Left cardiac atrium (tissue), 4 donors: ENCODE measurements at regions not wholly inside any gene's neighbourhood (a gene's known extent, or its start where the extent isn't known, plus 50 kb on each side); places are given as distances from the start of the nearest gene placed in this dataset.
A peak's percentile ranks its signal among the peaks of the same experiment; 100 is the strongest.

ENCODE experiments used
- ATAC-seq, 2 donors: fragments of 200-7000 bp; cut with Tn5 transposase; one replicate each; pipeline ENCODE4 v1.9.1; 2020; ENCODE audit warnings: mild to moderate bottlenecking in 2 of 2, moderate library complexity in 2 of 2
- DNase-seq: peaks from one replicate; pipeline ENCODE4 v3.0.0-alpha.2; 2020
- intact Hi-C, 2 donors: fragments of 100-400 bp; cut with DNase I; formaldehyde crosslinking; loops; one replicate each; pipeline versions ENCODE4 v1.14.1 to v1.15.1; 2022 to 2023
- donor health status: DM: no; HTN: yes; CAD: no.
- donor health status: DM: no; HTN: yes; CAD: no; lungs with severe emphysema.
- donor health status: DM: yes; HTN: yes; CAD: no.
- donor health status: Dilated cardiomyopathy.

DNA sequence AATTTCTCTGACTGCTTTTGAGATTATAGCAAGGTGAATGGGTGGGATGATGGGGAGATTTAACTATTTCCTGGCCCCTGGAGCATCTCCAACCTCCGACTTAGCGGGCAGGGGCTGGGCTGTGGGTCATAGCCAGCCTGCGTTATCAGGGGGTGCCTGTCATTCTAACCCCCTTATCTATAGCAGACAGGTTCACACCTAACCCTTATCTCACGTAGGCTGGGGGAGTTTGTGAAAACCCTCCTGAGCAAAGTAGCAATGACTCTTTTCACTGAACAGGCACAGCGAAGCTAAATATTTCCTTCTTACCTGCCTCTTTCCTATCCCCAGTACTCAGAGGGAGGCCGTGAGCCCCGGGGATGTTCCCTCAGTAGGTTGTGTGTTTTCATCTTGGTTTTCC, 511.4 kb upstream of the B3GAT1 start:
- DNase-seq (no peak), ATAC-seq (no peak)
- intact Hi-C loops = no loop called here

GRCh38 chr11:134921938-134922337, 509.9 kb upstream of the B3GAT1 start:
- DNase-seq (no peak), ATAC-seq (no peak)
- intact Hi-C loops = no loop called here

GRCh38 chr11:134920851-134921608, 509.0 kb upstream of the B3GAT1 start:
- DNase-seq (no peak), ATAC-seq (no peak)
- intact Hi-C loops = no loop called here

- ATAC-seq = peak in 1 of 2 donors; percentile 66
- intact Hi-C loops = no loop called here
- DNase-seq = no peak
Measured at GRCh38 chr11:134916421-134917213, 504.6 kb upstream of the B3GAT1 start.

GRCh38 chr11:134915881-134916280, 503.8 kb upstream of the B3GAT1 start:
- DNase-seq (no peak), ATAC-seq (peak in 1 of 2 donors; percentile 29)
- intact Hi-C loops = no loop called here

GRCh38 chr11:134915212-134915611, 503.2 kb upstream of the B3GAT1 start:
- intact Hi-C loops = no loop called here
- ATAC-seq (peak; percentile 74 to 93), DNase-seq (peak; percentile 72)

DNA sequence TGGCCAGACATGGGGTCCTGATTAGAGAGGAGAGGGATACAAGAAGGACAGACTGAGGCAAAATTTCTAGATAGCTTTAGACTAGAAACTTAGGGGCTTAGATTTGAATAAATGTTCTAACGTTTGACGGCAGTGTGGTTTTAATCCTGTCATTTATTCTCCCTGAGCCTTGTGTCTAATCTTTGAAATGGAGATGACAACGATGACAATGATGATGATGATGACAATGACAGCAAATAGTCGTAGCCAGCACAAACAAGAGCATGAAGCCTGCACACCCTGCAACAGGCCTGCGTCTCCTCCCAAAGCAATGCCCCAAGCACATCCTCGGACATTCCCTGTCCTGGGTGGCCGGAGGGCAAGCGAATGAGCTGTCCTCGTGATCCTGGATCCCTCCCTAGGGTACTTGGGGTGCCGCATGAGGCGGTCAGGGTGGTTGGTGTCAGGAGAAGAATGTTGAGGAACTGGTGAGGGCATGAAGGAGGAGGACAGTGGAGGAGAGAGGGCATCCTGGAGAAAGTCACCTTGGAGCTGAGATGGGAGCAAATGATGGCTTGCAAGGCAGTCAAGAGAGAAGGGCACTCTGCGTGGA, 502.1 kb upstream of the B3GAT1 start:
- ATAC-seq = no peak
- no peak for DNase-seq

GRCh38 chr11:134913391-134913790, 501.3 kb upstream of the B3GAT1 start:
- intact Hi-C loops = no loop called here
- DNase-seq = no peak
- ATAC-seq = no peak

More for the DNA sequence above, 502.1 kb upstream of the B3GAT1 start:
- intact Hi-C loops = no loop called here

DNA sequence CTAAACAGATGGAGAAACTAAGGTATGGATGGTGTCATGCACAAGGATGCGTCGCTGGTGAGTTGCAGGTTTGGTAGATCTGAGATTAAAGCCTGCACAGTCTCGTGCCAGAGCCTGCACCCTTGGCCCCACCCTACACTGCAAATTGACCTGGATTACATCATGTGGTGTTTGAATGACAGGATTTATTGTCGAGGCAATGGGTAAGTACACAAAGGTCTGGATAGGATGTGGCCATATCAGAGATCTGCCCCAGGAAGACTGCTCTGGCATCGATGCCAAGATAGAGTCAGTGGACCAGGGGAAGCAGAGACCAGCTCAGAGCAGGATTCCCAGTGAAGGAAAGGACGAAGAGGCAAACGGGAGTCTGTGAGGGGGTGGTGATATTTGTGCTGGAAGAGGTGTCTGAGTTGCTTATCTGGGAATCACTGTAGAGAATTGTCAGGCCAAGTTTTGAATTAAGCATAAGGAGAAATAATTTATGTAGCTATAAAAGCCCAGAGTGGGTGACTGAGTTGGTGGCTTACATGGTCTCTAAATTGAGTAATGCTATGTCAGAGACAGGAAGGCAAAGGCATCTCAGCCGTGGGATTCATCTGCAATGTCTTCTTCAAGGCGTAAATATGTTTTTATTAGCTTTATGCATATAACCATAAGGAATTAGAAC, 499.6 kb upstream of the B3GAT1 start:
- intact Hi-C loops = no loop called here
- DNase-seq = no peak
- no peak for ATAC-seq

DNA sequence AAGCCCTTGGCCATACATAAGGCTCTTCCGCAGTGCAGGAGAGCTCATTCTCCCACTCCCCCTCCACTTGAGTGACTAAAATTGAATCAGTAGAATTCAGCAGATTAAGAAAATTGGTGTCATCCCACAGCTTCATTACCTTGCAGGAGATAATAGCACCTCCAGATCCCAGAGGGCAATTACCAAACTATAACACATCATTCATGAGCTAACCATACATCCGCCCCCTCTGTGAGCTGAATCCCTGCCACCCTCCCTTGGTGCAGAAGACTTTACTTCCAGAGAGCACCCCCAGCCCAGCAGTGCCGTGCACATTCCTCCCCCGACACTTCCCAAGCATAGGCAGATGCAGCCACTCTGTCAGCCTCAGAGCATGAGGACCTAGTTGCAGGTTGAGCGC, 496.5 kb upstream of the B3GAT1 start:
- ATAC-seq (no peak), DNase-seq (no peak)
- intact Hi-C loops = no loop called here

DNA sequence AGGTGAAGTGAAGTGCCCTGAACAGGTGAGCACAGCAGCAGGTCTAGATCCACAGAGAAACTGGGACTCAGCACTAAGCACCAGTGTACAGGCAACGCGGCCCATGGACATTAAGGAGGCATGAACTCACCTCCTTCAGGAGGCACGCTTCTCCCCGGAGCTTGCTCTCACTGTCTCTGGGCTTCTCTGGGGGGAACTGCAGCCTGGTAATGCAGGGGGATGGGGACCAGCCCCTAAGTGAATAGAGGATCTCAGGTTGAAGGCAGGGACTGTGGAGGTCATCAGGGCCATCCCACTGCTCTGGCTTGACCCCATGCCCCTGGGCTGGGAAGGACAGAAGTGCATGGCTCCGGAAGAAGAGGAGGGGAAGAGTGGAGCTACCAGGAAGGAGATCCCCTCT, 495.6 kb upstream of the B3GAT1 start:
- intact Hi-C loops = no loop called here
- no peak for DNase-seq
- ATAC-seq = no peak

DNA sequence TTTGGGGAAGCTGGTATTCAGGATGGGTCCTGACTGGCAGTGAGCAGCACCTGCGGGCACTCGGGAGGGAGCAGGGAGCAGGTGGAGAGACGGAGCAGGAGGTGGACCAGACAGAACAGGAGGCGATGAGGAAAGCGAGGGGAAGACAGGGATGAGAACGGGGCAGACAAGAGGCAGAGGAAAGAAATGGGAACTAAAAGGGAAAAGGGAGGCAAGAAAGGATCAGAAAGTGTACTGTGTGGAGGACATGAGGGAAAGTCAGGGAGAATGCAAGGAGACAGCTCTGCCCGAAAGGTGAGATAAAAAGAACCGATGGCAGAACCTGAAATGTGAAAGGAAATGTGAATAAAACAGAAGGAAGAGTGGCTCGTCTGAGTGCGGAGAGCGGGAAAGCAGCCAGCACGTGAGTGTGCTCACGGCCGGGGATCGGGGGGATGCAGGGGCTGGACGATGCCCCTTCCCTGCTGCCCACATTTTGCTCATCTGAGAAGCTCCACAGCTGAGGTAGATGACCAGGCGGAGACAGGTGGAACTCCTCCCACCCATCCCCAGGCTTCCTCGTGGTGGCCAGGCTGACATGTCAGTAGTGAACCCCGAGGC, 494.4 kb upstream of the B3GAT1 start:
- ATAC-seq (no peak), DNase-seq (no peak)
- intact Hi-C loops = no loop called here

- intact Hi-C loops = no loop called here
Measured at GRCh38 chr11:134905928-134906327, 493.9 kb upstream of the B3GAT1 start.

GRCh38 chr11:134905517-134905916, 493.5 kb upstream of the B3GAT1 start:
- intact Hi-C loops = no loop called here
- ATAC-seq (peak; percentile 54 to 68), DNase-seq (peak; percentile 40)

More at GRCh38 chr11:134905928-134906327, 493.9 kb upstream of the B3GAT1 start:
- DNase-seq = no peak
- peak in 1 of 2 donors; percentile 80 for ATAC-seq

DNA sequence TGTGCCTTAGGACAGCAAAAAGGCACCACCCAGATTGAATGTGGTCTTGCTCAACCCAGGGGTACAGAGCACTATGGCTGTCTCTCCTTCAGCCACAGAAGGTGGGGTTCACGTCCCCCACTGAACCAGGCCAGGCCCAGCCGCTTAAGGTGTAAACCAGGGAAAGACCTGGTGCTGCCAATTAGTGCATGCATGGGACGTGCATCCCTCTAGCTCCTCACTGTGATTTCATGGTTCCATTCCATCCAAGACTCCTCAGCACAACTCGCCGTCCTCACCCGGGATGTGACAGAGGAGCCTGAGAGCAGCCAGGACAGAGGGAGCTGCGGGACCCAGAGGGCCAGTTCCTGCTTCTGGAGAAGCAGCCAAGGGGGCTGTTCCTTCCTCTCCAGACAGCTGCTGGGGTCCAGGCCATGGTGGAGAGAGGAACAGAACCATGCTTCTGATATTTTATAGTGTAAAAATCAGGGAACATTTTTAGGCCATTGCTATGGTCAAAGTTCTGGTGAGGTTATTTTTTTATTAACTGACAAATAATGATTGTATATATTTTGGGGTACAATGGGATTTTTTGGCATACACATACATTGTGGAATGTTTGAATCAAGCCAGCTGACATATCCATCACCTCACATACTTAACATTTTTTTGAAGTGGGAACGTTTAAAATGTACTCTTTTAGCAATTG, 492.2 kb upstream of the B3GAT1 start:
- ATAC-seq = no peak
- intact Hi-C loops = no loop called here
- DNase-seq = no peak

DNA sequence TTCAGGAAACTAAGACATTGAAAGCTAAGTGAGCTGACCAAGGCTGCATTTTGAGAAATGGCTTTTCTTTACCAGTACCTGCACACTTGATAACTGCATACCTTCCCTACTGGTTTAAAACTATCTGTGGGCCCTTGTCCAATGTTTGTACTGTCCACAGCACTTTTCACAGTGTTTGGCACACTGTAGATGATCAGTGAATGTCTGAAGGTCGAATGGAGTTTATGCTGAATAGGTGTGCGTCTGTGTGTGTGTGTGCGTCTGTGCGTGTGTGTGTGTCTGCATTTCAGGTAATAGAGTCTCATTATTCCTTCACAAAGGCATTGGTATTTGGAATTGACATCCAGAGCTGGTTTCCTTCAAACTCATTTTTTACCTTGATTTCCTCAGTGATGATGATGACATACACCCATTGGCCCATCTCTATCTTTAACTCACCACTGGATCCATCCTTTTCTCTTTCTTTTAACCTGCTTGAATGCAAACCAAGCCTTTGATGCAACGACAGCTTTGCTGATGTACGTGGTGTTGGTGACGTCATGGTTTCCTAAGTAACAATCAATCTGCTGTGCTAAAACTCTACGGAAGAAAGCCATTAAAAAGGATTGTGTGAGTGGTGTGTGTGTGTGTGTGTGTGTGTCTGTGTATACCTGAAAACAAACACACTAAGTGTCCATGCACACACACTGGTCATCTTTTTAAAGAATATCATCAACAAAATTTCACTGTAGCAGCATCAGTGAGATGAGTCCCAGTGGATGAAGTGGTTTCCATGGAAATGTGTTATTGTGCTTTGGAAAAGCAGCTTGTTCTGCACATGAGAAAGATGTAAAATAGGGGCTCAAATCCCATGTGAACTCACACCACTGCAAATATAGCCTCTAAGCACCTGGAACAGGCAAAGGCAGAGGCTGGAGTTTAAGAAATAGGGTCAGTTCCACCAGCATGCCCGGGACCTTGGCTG, 490.2 kb upstream of the B3GAT1 start:
- DNase-seq = no peak
- intact Hi-C loops = no loop called here

DNA sequence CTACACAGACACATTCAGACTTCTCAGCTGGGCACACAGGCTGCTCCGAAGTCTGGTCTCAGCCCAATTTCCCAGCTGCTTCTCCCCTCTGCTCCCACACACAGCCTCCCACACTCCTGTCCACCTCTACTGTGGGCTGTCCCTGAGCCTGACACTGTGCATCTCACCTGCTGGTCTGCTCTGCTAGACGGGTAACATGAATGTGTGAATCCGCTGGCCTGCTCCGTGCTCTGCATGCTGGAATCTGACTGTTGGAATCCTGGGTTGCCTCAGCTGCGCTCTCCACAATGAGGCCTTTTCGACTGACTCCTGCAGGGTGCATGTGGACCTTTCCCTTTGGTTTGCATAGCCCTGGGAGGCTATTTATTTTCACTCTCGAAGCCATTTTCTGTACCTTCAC, 489.5 kb upstream of the B3GAT1 start:
- ATAC-seq (no peak), DNase-seq (no peak)
- intact Hi-C loops = no loop called here

More for the DNA sequence above, 490.2 kb upstream of the B3GAT1 start:
- ATAC-seq = no peak
